ENCODE measurements at regions not wholly inside any gene's neighbourhood (a gene's known extent, or its start where the extent isn't known, plus 50 kb on each side); places are given as distances from the start of the nearest gene placed in this dataset.

DNA sequence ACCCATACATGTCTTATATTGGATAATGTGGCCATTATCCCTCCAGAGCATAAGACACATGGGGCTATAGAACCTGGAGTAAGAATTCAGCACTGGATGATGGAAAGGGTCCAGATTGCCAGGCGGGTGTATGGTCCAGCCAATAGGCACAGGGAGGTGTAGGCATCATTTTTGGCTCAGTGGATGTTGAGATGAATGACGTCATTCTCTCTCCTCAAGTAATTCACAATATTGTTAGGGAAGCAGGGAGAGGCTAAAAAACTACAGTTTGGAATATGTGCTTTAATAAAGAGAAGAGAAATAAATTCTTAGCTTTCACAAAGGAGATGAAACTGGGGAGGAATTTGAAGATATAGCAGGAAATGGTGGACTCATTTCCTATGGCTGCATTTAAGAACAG, 461.1 kb upstream of the GOT2 start:
- TF ChIP-seq, protein P1, sequence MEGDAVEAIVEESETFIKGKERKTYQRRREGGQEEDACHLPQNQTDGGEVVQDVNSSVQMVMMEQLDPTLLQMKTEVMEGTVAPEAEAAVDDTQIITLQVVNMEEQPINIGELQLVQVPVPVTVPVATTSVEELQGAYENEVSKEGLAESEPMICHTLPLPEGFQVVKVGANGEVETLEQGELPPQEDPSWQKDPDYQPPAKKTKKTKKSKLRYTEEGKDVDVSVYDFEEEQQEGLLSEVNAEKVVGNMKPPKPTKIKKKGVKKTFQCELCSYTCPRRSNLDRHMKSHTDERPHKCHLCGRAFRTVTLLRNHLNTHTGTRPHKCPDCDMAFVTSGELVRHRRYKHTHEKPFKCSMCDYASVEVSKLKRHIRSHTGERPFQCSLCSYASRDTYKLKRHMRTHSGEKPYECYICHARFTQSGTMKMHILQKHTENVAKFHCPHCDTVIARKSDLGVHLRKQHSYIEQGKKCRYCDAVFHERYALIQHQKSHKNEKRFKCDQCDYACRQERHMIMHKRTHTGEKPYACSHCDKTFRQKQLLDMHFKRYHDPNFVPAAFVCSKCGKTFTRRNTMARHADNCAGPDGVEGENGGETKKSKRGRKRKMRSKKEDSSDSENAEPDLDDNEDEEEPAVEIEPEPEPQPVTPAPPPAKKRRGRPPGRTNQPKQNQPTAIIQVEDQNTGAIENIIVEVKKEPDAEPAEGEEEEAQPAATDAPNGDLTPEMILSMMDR (IDR thresholded peaks at IDR 0.05), result no peak
- TF ChIP-seq POLR2A (IDR thresholded peaks at IDR 0.05), result no peak
- TF ChIP-seq POLR2AphosphoS5 (IDR thresholded peaks at IDR 0.05), result no peak
